ENCODE measurements at regions not wholly inside any gene's neighbourhood (a gene's known extent, or its start where the extent isn't known, plus 50 kb on each side); places are given as distances from the start of the nearest gene placed in this dataset.
A peak's percentile ranks its signal among the peaks of the same experiment; 100 is the strongest.

DNA sequence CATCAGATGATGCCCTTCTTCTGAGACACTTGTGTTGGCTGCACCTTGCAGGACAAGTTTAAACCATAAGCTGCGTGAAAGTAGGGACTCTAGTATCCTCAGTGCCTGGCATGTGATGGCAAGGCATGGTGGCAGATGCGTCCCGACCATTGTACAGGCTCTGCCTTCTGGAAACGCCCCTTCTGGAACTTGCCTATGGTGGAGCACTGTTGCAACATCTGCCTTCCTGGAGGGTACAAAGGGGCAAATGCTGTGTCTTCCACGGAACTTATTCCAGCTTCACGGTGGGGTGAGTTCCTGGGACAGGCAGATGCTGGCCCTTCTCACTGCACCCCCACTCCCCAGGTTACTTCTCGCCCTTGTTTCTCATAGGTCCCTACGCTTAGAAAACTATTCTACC lies 232.8 kb downstream of the THBS2 start:
- no peak overlapping the region for H3K4me3 ChIP-seq
- peaks cover 0 to 15% of the 10 kb centered on the region in 2 donors for H3K9me3 ChIP-seq
- intact Hi-C loops (cut with DNase I) = no loop called here
- H3K27ac ChIP-seq = no peak overlapping the region
- DNase-seq (ENCODE audit: low spot score in 2 of 2) = no peak
- H3K4me1 ChIP-seq = no peaks in the 10 kb centered on the region
- no peak for TF ChIP-seq CTCF (IDR thresholded peaks at IDR 0.05)
- H3K27me3 ChIP-seq = no peaks in the 10 kb centered on the region
- H3K36me3 ChIP-seq = no peaks in the 10 kb centered on the region

GRCh38 chr6:169019727-169020491 lies 233.7 kb downstream of the THBS2 start:
- DNase-seq (ENCODE audit: low spot score in 2 of 2) = no peak
- no peaks in the 10 kb centered on the region for H3K36me3 ChIP-seq
- peaks cover 0 to 15% of the 10 kb centered on the region in 2 donors for H3K9me3 ChIP-seq
- H3K27ac ChIP-seq = no peak overlapping the region
- H3K4me3 ChIP-seq = no peak overlapping the region
- intact Hi-C loops (cut with DNase I) = no loop called here
- H3K4me1 ChIP-seq = no peaks in the 10 kb centered on the region
- peak in 1 of 3 experiments; percentile 11 for TF ChIP-seq CTCF (IDR thresholded peaks at IDR 0.05)
- H3K27me3 ChIP-seq = no peaks in the 10 kb centered on the region

DNA sequence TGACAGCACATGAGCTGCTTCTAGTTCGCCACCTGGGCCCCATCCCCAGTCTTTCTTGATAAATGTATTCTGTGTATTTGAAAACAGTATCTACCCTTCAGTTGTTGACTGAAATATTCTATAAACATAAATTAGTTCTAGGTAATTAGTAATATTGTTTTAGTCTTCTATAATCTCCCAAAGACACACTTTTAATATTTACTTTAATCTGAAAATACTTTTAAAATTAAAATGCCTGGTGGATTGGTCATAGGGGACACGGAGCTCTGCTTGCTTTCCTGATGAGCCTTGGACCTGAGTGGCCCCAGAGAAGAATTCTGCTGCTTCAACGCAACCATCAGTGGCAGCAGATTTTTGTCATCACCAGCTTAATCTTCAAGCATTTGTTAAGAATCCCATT lies 234.5 kb downstream of the THBS2 start:
- Histone ChIP-seq H3K4me1 (no peaks in the 10 kb centered on the region), H3K4me3 (no peak overlapping the region), H3K9me3 (peaks cover 0 to 15% of the 10 kb centered on the region in 2 donors), H3K27me3 (no peaks in the 10 kb centered on the region), H3K27ac (no peak overlapping the region), H3K36me3 (no peaks in the 10 kb centered on the region)
- no peak for DNase-seq (ENCODE audit: low spot score in 2 of 2)
- intact Hi-C loops (cut with DNase I) = no loop called here
- TF ChIP-seq CTCF (IDR thresholded peaks at IDR 0.05) = no peak

GRCh38 chr6:169016758-169017157 lies 236.9 kb downstream of the THBS2 start:
- Histone ChIP-seq H3K9me3 (peaks cover 0 to 15% of the 10 kb centered on the region in 2 donors), H3K4me1 (no peaks in the 10 kb centered on the region), H3K27me3 (no peaks in the 10 kb centered on the region), H3K27ac (no peak overlapping the region), H3K4me3 (no peak overlapping the region), H3K36me3 (no peaks in the 10 kb centered on the region)
- intact Hi-C loops (cut with DNase I) = no loop called here
- no peak for DNase-seq (ENCODE audit: low spot score in 2 of 2)
- no peak for TF ChIP-seq CTCF (IDR thresholded peaks at IDR 0.05)

GRCh38 chr6:169014211-169015197 lies 239.1 kb downstream of the THBS2 start:
- Histone ChIP-seq H3K27me3 (no peaks in the 10 kb centered on the region), H3K9me3 (peaks cover 0 to 15% of the 10 kb centered on the region in 2 donors), H3K27ac (no peak overlapping the region), H3K36me3 (no peaks in the 10 kb centered on the region), H3K4me3 (no peak overlapping the region), H3K4me1 (no peaks in the 10 kb centered on the region)
- no peak for DNase-seq (ENCODE audit: low spot score in 2 of 2)
- no peak for TF ChIP-seq CTCF (IDR thresholded peaks at IDR 0.05)
- intact Hi-C loops (cut with DNase I) = no loop called here

Measured in ascending aorta (tissue), 2 donors.